ENCODE measurements at regions not wholly inside any gene's neighbourhood (a gene's known extent, or its start where the extent isn't known, plus 50 kb on each side); places are given as distances from the start of the nearest gene placed in this dataset.

- TF ChIP-seq CTCF (IDR thresholded peaks at IDR 0.05 in 2 of 3, conservative IDR thresholded peaks at IDR 0.05 in 1 of 3; ENCODE audit: borderline replicate concordance in 1 of 3, insufficient read depth in 1 of 3, low read depth in 2 of 3, low read length in 2 of 3) (no peak), RAD21 (IDR thresholded peaks at IDR 0.05; ENCODE audit: low read depth) (no peak), FOSL1 (IDR thresholded peaks at IDR 0.05; ENCODE audit: low read depth) (no peak), EZH2 (IDR thresholded peaks at IDR 0.05) (no peak), ELF1 (IDR thresholded peaks at IDR 0.05; ENCODE audit: borderline replicate concordance, low read depth) (no peak), YY1 (IDR thresholded peaks at IDR 0.05; ENCODE audit: extremely low read depth, insufficient replicate concordance, low read depth, low read length) (no peak), ZBTB33 (IDR thresholded peaks at IDR 0.05; ENCODE audit: extremely low read depth, insufficient replicate concordance, low read length) (no peak), POLR2A (IDR thresholded peaks at IDR 0.05; ENCODE audit: borderline replicate concordance, extremely low read depth, insufficient read depth, insufficient read length) (no peak), REST (IDR thresholded peaks at IDR 0.05; ENCODE audit: low read depth) (no peak)
Observed at GRCh38 chr14:95464103-95464502, 52.3 kb downstream of the SYNE3 start.

Measured in HCT116 (cell line).